RKO (cell line): ENCODE measurements at regions not wholly inside any gene's neighbourhood (a gene's known extent, or its start where the extent isn't known, plus 50 kb on each side); places are given as distances from the start of the nearest gene placed in this dataset.
"Not testable (repeated sequence)": the region's sequence is repeated elsewhere in the genome, so short reads cannot be mapped to it uniquely, and the experiment has no call there.

ENCODE experiments used
- DNase-seq: peaks from one replicate; pipeline ENCODE4 v3.0.0-alpha.2; 2016; ENCODE audit warnings: low spot score

GRCh38 chr5:68115584-68115983 lies 100.0 kb upstream of the PIK3R1 start:
- DNase-seq: no peak

DNA sequence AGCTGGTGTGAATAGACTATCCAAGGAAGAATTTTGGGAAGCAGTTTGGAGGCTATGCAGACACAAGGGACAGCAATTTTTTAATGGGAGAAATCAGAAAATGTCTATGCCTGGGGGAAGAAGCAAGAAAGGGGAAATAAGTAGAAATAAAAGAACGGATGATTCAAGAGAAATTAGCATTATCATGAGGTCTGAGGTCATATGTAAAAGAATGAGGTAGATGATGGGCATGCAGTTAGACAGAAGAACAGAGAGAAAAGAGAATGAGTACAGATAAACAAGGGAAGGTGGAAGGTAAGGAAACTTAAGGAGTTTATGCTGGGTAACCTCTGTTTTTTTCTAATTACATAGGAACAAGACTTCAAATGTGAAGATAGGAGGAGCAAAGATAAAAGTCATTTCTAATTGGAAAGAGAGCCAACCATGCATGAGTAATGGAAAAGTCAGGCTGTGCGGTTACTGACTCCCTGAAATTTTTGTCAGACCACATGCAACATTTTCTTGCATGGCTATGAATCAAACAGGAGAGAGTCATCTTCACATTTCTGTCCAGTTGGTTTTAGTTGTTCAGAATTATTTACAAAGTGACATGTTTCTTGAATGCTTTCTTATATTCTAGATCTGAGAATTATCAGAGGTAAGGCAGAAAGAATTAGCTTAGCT lies 101.0 kb upstream of the PIK3R1 start:
- DNase-seq: peak; percentile 61

GRCh38 chr5:68112658-68113057 lies 102.9 kb upstream of the PIK3R1 start:
- no peak for DNase-seq

GRCh38 chr5:68110894-68111293 lies 104.7 kb upstream of the PIK3R1 start:
- DNase-seq: no peak

DNA sequence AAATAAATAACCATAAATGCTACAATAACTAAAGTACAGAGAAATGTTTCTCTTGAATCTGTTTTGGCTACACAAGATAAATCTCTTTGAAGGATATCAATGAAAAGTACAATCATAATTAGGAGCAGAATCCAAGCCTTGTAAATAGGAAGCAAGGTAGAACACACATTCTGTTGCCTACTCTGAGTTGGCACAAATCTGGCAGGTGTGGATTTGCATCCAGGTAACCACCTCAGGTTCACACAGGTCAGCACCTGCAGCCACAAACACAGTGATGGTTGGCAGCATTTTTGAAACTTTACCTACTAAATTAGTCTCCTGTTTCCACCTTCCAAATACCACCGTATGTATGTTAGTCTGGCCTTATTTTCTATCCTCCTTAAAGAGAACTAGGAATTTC lies 105.3 kb upstream of the PIK3R1 start:
- DNase-seq: no peak

- DNase-seq: not testable (repeated sequence)
These were observed 111.3 kb upstream of the PIK3R1 start for GRCh38 chr5:68104217-68104616.

DNA sequence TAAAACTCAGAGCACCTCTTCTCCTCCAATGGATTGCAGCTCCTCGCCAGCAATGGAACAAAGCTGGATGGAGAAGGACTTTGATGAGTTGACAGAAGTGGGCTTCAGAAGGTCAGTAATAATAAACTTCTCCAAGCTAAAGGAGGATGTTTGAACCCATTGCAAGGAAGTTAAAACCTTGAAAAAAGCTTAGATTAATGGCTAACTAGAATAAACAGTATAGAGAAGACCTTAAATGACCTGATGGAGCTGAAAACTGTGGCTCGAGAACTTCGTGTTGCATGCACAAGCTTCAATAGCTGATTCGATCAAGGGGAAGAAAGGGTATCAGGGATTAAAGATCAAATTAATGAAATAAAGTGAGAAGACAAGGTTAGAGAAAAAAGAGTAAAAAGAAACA lies 112.3 kb upstream of the PIK3R1 start:
- DNase-seq: not testable (repeated sequence)

DNA sequence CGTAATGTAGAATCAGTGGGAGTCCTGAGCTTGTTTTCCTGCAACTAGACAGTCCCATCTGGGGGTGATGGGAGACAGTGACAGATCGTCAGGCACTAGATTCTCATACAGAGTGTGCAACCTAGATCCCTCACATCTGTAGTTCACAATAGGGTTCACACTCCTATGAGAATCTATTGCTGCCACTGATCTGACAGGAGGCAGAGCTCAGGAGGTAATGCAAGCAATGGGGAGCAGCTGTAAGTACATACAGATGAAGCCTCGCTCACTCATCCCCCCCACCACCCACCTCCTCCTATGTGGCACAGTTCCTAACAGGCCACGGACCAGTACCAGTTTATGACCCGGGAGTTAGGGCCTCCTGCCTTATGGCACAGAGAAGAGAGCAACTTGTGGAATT lies 116.2 kb upstream of the PIK3R1 start:
- DNase-seq: no peak

- no peak for DNase-seq
These were observed 121.9 kb upstream of the PIK3R1 start for GRCh38 chr5:68093455-68094159.

- DNase-seq: no peak
These were observed 127.3 kb upstream of the PIK3R1 start for GRCh38 chr5:68088302-68088701.

GRCh38 chr5:68087866-68088265 lies 127.7 kb upstream of the PIK3R1 start:
- DNase-seq: no peak

DNA sequence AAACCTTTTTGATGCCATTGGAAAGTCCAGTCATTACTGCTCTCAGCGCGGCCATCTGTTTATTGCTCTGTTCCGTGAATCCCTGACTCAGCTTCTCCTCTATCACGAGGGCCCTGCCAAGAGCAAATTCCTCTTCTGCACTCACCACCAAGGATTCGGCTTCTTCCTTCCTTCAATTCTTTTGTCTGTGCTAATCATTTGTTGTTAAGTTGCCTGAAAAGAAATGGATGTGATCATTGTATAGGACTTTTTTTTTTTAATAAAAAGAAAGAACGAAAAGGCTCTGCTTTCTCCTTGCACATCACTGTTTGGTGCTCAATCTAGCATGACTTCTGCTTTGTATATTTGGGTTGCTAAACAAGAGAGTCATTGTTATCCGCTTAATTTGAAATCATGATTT lies 128.7 kb upstream of the PIK3R1 start:
- DNase-seq: no peak

DNA sequence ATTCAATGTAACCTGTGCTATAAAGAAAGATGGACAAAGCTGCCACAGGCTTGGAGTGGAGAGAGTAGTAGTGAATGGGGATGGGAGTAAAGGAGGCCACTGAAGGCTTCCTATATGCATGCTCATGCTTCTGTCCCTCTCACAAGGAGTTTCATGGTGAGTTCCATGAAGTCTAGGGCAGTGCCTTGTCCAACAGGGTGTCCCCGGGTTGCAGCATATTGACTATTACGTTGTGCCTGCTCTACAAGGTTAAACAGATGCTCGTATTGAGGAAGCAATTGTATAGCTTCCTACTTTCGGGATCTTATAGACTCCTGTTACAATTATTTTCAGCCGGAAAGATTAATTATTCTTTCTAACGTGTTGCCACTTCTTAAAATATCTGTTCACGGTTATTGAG lies 129.1 kb upstream of the PIK3R1 start:
- DNase-seq: no peak

DNA sequence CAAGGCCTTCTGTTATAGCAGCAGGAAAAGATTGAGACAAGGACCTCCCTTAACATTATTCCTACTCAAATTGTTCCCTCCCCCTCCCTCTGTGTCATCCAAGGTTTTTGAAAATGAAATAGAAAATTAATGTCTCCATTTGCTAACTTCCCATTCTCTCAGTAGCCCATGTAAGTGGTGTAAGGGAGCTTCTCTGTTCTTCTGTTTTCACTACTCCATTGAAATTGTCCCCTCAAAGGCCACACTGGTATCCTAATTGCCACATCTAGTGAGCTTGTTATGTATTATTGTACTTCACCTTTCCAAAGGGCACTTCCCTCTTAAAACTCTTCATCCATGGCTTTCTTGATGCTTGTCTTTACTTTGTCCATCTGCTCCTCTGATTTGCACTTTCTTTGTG lies 131.2 kb upstream of the PIK3R1 start:
- DNase-seq: no peak

DNA sequence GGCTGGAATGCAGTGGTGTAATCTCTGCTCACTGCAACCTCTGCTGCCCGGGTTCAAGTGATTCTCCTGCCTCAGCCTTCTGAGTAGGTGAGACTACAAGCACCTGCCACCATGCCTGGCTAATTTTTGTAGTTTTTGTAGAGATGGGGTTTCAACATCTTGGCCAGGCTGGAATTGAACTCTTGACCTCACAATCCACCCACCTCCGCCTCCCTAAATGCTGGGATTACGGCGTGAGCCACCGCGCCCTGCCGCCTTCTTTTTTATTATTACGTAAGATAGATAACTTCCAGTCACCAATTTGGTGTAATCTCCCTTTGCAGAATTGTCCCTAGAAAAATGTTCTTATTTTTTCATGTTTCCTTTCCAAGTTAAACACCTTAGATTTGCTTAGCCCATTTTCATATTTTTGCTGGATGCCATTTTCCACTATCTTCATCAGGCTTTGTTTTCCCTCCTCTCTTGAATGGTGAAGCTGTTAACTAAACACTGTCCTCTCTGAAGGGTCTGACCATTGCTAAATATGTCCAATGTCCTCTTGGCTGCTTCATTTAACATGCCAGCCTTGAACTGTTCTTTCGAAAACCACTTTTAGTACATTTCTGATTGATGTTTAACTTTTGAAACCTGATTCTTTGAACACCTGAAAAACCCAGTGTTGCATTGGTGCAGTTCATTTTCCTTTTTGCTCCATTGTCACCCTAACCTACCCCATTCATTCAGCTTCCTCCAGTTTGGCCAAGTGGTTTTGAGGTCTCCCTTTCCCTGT lies 135.1 kb upstream of the PIK3R1 start:
- no peak for DNase-seq

DNA sequence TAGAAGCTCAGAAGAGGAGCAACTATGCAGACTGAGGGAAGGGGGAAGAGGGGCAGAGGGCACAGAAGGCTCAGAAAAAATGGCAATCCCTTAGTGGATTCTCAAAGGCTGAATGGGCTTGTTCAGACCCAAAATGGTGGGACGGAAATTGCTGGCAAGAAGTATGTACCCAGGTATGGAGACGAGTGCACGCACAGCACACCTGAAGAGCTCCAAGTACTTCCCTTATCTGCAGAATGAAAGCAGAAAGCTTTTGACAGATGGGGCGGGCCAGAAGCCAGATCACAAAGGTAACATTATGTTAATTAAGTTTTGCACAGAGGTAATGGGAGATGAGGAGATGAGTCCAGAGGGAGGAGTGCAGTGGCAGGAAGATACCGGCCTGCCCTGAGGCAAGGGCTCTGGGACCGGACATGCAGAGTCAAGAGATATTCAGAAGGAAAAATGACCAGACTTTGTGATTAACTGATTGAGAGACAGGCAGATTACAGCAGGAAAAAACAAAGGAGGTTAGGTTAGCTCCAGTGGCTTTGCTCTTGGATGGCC lies 138.1 kb upstream of the PIK3R1 start:
- no peak for DNase-seq

DNA sequence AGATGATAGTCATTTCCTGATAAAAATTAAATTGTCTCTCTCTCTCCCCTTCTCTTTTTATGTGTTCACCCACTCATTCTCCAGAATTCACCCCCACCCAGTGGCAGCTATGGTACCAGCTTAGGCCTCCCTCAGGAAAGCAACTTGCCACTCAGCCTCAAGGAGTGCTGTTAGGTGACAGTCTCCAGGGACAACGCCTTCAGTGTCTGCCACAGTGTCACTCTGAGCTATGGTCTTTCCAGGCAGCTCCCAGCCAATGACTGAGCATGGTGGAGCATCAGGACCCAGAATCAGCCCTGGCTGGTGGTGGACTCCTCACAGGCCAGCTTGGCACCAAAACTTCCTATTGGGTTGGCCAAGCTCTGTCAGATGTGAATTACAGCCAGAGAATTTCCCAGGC lies 140.9 kb upstream of the PIK3R1 start:
- DNase-seq: no peak

DNA sequence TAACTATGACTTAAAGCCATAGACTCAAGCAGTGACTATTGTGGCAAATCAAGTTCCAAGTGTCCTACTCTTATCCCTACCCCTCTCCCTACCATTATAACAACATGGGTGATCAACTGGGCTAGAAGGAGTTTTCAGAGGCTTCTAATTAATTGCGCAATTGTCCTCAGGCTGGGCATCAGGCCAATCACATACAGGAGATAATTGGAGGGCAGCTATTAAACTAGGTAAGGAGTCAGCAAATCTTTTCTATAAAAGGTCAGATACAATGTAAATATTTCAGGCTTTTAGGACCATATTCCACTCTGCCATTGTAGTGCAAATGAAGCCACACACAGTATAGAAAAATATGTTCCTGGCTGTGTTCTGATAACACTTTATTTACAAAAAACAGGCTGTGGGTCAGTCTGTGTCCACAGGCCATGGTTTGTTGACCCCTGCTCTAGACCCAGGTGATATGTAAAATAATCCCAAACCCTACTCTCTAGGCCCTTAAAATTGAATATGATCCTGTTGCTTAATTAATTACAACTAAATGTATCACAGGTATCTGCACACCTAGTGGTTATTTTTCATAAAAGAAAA lies 141.4 kb upstream of the PIK3R1 start:
- DNase-seq: no peak

DNA sequence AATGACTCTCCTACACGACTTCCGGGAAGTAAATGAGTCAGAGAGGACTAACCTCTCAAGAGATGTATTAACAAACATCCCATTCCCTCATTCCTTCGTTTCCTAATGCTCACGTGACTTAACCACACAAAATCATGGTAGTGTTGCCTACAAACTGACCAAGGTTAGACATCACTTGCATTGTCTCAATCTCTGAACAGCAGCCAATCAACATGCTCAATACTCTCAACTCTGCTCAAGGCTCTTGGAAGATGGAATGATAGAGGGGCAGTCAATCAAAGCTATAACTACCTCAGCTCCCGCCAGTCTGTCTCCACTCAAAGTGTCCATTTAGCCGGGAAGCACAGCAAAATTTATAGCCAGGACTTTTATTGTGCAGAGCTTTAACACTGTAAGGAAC lies 143.8 kb upstream of the PIK3R1 start:
- no peak for DNase-seq

DNA sequence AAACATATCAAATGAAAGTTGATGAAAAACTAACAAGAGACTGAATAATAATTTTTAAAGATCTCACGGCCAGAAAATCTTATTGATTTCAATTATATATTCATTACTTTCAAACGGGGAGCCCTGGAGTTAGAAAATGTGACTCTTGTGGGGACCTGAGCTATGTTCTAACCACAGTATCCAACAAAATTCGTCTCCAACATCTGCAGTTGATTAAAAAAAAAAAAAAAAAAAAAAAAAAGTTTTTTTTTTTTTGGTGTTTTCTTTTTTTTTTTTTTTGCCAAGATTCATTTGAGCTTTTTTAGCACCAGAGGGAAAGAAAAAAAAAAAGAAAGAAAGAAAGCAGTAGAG lies 144.3 kb upstream of the PIK3R1 start:
- no peak for DNase-seq

DNA sequence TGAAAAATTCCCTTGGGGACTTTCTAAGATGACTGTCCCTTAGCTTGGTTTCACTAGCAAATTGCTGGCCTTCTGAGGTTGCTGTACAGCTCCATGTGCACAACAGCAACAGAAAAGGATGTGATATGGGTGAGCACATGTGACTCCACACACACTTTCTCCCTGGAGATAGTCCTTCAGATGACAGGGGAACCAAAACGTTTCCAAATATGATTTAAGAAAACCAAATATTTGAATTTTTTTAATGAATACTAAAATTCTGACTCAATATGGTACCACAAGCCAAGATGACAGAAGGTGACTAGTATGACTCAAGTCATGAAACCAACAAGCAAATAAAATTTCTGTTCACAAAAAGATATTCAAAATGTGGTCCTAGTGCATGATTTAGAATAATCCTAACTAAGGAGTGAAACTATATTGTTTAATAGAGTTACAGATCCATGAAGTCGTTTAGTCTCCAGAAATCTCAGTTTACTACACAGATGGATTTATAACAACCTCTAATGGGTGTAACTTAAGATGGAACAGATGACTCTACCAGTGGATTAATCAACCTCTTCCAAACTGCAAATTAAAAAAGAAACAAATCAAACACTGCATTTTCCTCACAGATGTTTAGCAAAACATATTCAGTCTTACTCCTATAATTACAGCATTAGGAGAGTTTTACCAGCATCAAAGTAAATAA lies 144.8 kb upstream of the PIK3R1 start:
- no peak for DNase-seq

- DNase-seq: no peak
These were observed 147.5 kb upstream of the PIK3R1 start for GRCh38 chr5:68067976-68068603.
